Stimulated activated naive CD4-positive, alpha-beta T cell (primary cell): ENCODE measurements at regions not wholly inside any gene's neighbourhood (a gene's known extent, or its start where the extent isn't known, plus 50 kb on each side); places are given as distances from the start of the nearest gene placed in this dataset.

Experiments
- DNase-seq, 6 experiments: peaks; one replicate each; lab custom pipeline; 2025; lab: John Stamatoyannopoulos, UW

- DNase-seq: no peak
These were observed 144.9 kb downstream of the TSN start for GRCh38 chr2:121900391-121900790.

GRCh38 chr2:121902171-121902591 is 146.7 kb downstream of the TSN start:
- DNase-seq: no peak

GRCh38 chr2:121902616-121903015 is 147.2 kb downstream of the TSN start:
- no peak for DNase-seq

- DNase-seq: no peak
These were observed 147.7 kb downstream of the TSN start for GRCh38 chr2:121903037-121903689.

DNA sequence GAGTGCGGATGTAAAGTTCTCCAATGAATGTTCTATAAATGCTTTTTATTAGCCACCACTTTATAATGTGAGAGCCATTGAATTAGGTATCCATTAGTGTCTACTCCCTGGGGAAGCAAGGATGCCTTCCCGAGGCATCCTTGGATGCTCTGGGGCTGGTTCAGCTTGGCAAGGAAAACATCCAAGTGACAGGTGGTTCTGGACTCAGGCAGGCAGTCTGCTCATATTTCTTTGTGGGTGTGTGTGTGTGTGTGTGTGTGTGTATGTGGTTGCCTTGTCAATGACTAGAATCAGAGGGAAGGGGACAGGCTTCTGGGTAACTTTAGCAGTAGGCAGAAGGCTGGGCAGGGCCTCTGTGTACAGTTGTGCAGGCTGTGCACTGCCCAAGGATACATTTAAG is 149.2 kb downstream of the TSN start:
- no peak for DNase-seq

GRCh38 chr2:121905201-121905600 is 149.8 kb downstream of the TSN start:
- DNase-seq: no peak

DNA sequence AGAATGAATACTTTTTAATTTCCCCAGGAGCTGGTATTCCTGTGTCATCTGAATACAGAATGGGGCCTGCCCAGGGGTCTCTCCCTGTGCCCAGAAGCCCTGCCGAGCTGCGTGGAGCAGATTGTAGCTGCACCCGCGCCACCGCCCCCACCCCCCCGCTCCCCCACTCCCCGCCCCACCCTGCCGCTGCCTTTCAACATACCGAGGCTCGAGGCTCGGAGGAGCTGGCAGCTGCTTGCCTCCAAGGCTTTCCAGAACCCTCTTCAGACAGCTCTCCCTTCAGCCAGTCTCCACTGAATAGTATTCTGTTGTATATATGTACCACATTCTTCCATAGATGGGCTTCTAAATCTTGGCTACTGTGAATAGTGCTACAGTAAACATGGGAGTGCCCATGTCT is 150.7 kb downstream of the TSN start:
- no peak for DNase-seq

GRCh38 chr2:121907928-121908327 is 152.5 kb downstream of the TSN start:
- DNase-seq: no peak

GRCh38 chr2:121910139-121910538 is 154.7 kb downstream of the TSN start:
- DNase-seq: no peak

DNA sequence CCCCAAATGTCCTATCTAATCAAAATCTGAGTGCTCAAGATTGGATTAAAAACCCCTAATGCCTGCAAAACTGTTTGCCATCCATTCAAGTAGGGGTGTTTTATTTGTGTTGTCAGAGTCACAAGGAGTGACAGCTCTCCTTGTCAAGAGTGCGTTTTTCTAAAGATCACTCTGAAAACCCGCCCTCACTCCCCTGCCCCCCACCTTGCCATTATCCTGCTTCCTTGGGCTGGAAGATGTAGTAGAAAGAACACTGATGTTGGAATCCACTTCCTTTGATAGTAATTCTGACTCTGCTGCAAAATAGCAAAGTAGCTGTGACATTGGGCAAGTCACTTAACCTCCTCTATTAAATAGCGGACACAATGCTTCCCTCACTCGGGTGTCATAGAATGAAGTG is 155.6 kb downstream of the TSN start:
- no peak for DNase-seq

GRCh38 chr2:121917143-121917542 is 161.7 kb downstream of the TSN start:
- DNase-seq: no peak

- no peak for DNase-seq
These were observed 162.8 kb downstream of the TSN start for GRCh38 chr2:121918231-121918630.

DNA sequence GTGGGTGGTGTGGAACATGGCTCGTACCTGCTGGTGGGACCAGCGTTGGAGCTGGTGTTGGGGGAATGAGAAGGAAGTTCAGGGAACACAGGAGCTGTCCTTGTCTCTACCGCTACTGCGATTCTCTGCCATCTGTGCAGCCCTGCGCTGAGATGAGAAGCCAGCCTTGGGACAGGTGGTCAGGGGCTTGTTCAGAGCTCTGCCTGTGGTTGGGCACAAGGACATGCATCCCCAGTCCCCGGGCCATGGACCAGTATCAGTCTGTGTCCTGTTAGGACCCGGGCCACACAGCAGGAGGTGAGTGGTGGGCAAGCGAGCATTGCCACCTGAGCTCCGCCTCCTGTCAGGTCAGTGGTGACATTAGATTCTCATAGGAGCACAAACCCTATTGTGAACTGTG is 164.4 kb downstream of the TSN start:
- DNase-seq: no peak

GRCh38 chr2:121925466-121925865 is 170.0 kb downstream of the TSN start:
- DNase-seq: no peak

DNA sequence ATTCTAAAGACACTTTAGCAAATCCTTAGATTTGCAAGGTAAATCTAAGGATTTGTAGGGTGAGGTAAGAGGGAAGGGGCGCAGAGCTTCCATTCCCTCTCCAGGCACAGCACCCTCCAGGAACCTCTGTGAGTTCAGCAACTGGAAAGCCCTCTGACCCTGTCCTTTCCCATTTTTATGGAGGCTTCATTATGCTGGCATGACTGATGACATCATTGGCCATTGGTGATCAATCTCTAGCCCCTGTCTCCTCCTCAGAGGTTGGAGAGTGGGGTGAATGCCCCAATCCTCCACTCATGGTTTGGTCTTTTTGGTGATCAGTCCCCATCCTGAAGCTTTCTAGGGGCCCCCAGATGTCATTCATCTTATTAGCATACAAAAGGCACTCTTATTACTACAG is 187.8 kb downstream of the TSN start:
- no peak for DNase-seq

GRCh38 chr2:121944072-121944831 is 188.8 kb downstream of the TSN start:
- no peak for DNase-seq

GRCh38 chr2:121947674-121948073 is 192.2 kb downstream of the TSN start:
- no peak for DNase-seq

DNA sequence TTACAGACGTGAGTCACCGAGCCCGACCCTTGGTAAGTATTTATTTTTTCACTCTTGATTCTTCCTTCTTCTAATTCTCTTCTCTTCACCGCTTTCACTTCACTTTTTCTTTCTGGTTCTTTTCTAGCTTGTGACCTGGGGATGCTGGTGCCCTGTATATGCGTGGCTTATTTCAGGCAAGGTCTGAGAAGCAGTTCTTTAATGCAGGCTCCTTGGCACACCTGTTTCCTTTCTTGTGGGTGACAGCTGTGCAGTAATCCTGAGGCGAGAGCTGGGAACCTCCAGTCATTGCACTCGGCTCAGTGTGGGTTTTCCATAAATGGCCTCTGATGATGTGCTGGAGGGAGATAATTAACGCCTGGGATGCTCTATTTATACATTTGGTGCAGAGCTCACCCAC is 193.8 kb downstream of the TSN start:
- DNase-seq: no peak

GRCh38 chr2:121955426-121955825 is 200.0 kb downstream of the TSN start:
- DNase-seq: no peak

- no peak for DNase-seq
These were observed 200.4 kb downstream of the TSN start for GRCh38 chr2:121955872-121956271.

DNA sequence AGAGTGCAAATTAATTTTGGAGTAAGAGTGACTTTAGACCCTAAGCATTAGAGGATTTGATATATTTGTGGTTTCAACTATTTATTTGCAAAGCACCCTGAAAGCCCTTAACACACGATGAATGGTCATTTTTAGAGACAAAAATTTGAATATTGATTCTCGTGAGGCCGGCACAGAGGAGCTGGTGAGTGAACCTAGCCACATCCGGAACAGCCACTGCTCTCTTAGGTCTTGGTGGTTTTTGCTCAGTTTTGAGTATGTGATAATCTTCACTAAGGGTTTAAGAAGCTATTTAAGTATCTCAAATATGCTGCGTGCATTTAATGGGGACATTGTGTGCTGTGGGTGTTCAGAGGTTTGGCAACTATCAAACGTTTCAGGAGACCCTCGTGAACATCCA is 204.8 kb downstream of the TSN start:
- no peak for DNase-seq

DNA sequence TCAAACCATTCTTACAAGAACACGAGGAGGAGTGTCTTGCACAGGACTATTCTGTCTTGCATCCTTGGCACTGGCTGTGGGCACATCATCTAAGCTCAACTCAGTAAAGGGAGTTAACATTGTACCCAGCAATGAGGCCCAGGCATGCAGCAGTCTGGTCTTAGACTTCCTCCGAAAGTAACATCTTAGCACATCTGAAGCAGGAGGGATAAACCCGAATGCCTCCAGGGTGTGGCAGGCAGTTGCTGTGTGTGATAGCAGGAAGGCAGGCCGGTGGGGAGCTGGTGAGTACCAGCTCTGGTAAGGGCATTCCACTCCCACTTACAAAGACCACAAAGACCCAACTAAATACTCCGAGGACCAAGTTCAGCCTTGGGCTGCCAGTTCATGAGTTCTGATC is 206.3 kb downstream of the TSN start:
- DNase-seq: no peak

DNA sequence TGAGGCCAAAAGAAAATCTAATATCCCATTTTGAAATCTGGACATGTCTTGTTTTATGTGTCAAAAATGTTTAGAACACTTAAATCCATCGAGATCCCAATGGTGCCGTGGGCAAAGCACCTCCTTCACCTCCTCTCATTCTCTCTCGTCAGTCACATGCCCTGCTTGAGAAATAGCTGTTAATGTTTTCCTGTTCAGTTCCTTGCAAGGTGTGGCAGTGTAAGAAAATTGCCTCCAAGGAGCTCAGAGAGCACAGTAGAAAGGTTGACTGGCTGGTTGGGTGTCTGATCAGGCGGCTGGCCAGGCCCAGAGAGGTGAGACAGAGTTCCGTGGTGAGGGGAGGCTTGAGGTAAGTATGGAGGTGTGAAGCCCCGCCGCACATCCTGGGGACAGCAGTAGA is 210.2 kb downstream of the TSN start:
- no peak for DNase-seq

DNA sequence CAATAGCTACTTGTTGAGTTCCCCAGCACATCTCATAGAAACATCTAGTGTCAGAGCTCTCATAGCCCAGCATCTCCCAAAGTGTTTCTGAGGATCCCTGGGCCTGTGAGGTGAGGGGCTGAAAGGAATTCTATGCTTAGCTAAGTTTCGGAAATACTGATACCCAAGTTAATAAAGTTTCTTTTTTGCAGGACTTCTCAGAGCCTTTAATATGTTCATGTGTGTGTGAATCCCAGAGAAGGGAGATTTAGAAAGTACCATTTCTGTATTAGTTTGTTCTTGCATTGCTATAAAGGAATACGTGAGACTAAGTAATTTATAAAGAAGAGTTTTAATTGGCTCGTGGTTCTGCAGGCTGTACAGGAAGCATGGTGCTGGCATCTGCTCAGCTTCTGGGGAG is 211.2 kb downstream of the TSN start:
- DNase-seq: no peak
